ENCODE measurements at regions not wholly inside any gene's neighbourhood (a gene's known extent, or its start where the extent isn't known, plus 50 kb on each side); places are given as distances from the start of the nearest gene placed in this dataset.
"Not testable (repeated sequence)": the region's sequence is repeated elsewhere in the genome, so short reads cannot be mapped to it uniquely, and the experiment has no call there.

GRCh38 chr18:11464129-11464528, 145.3 kb upstream of the SLC35G4 start:
- no peak for DNase-seq (ENCODE audit: low read depth)

DNA sequence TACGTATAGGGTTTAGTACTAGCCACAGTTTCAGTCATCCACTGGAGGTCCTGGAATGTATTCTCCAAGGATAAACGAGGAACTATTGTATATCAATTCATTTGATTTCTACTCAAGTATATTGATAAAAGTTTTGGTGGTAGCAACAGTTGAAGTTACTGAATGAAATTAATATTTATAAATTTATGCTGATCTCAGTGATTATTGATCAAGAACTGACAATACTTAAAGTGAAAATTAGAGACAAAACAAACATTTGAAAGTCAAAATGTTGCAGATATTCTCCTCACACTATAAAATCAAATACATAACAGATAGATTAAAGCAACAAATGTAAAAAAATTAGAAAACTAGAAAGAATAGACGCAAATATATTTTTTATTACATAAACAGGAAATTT, 150.9 kb upstream of the SLC35G4 start:
- no peak for DNase-seq (ENCODE audit: low read depth)

DNA sequence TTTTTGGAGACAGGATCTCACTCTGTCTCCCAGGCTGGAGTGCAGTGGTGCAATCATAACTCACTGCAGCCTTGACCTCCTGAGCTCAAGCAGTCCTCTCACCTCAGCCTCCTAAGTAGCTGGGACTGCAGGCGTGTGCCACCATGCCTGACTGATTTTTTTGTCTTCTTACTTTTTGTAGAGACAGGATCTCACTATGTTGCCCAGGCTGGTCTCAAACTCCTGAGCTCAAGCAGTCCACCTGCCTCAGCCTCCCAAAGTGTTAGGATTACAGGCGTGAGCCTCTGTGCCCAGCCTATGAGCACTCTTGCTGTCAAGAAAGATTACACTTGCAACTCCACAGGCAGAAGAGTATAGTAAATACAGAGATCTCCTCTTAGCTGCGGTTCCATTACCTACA, 151.5 kb upstream of the SLC35G4 start:
- not testable (repeated sequence) for DNase-seq (ENCODE audit: low read depth)

DNA sequence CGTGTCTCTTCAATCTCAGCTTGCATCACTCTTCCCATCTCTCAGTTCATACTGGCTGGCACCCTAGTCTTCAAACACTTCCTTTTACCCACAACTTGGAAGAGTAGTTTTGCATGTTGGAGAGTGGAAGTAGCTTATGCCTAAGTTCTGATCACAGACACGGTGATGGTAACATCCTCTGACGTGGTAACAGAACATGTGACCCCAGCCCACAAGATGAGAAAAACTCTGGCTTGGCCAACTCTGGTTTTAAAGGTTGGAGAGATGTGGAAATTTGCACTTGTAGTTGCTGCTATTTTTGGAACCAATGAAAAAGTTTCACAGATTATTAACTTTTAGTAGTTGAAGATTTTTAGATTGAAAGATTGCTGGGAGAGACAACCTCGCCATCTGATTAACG, 155.4 kb upstream of the SLC35G4 start:
- DNase-seq (ENCODE audit: low read depth): no peak

DNA sequence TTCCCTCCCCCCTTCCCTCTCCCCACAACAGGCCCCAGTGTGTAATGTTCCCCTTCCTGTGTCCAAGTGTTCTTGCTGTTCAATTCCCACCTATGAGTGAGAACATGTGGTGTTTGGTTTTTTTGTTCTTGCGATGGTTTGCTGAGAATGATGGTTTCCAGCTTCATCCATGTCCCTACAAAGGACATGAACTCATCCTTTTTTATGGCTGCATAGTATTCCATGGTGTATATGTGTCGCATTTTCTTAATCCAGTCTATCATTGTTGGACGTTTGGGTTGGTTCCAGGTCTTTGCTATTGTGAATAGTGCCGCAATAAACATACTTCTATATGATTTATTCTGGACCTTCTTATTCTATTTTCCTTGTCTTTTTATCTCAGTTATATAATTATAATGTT, 165.2 kb upstream of the SLC35G4 start:
- DNase-seq (ENCODE audit: low read depth): not testable (repeated sequence)

- no peak for DNase-seq (ENCODE audit: low read depth)
Observed at GRCh38 chr18:11437046-11437445, 172.3 kb upstream of the SLC35G4 start.

DNA sequence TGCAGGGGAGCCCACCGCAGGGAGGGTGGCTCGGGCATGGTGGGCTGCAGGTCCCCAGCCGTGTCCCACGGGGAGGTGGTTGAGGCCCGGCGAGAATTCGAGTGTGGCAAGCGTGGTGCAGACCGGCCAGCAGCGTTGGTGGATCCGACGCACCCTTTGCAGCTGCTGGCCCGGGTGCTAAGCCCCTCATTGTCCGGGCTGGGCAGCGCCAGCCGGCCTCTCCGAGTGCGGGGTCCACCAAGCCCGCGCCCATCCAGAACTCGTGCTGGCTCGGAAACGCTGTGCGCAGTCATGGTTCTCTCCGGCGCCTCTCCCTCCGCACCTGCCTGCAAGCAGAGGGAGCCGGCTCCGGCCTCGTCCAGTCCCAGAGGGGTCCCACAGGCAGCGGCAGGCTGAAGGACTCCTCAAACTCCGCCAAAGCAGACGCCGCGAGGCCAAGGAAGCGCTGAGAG, 177.0 kb upstream of the SLC35G4 start:
- DNase-seq (ENCODE audit: low read depth): no peak

DNA sequence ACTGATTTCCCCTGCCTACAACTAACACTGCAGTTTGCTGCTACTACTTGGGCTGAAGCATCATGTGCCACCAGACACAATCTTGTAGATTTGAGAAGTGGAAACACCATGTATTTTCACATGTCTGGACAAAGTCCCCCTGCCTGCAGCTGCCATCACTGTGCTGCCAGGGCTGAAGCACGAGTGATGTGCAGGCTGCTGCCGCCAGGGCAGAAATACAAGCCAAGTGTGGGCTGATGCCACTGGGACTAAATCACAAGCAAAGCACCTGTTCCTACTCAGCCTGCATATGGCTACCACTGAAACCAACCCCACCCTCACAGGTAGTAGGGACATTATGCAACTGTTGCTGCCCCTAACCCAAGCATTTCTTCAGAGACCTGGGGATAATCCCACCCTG, 179.5 kb upstream of the SLC35G4 start:
- no peak for DNase-seq (ENCODE audit: low read depth)

DNA sequence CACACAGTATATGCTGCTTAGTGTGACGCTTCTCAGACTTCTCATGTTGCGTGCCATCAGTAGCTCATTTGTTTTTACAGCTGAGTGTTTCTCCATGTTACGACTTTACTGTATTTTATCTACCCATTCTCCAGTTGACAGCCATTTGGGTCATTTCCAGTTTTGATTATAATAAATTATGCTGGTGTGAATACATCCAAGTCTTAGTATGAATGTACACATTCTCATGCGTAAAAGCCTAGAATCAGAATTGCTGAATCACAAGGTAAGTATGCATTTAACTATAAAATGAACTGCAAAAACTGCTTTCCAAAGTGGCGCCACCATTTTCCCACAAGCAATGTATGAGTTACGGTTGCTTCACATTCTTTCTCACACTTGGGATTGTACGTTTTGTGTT, 184.2 kb upstream of the SLC35G4 start:
- no peak for DNase-seq (ENCODE audit: low read depth)

- DNase-seq (ENCODE audit: low read depth): no peak
Observed at GRCh38 chr18:11419338-11419737, 190.1 kb upstream of the SLC35G4 start.

GRCh38 chr18:11412811-11413210, 196.6 kb upstream of the SLC35G4 start:
- no peak for DNase-seq (ENCODE audit: low read depth)

DNA sequence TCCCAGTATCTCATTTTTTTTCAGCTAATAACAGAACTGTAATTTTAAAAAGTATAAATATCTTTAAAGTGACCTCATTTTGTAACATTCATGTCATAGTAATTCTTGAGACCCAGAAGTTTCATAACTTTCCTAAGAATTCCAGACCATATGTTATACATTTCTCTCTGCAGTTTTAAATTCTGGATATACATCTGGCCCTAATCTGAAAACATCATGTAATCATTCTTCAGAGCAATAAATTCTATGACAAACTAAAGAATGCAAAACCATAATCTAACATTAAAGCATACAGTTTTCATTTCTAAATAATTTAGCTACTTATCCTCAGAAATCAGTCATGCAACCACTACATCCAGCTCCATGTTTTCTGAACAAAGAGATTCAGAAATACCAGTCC, 198.3 kb upstream of the SLC35G4 start:
- no peak for DNase-seq (ENCODE audit: low read depth)

DNA sequence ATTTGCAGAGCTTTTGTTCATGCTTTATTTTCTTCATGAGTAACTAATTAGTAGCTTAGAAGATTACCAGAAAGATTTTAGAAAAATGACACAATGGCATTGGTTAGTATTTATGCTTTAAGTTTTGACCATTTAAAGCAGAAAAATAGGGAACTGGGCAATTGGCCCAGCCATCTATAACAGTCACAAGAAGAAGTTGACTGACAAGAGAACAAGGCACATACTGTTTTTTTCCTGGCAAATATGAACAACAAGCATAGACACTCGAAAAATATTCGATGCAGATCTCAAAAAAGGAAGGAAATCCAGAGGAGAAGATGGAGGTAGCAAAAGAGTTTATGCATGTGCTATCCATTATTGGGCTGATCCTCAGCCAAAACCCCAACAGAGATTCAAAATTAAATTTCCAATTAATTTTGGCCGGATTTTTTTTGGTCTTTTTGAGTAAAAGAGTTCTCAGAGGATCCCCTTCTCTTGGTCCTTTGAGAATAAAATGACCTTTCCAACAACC, 200.8 kb upstream of the SLC35G4 start:
- DNase-seq (ENCODE audit: low read depth): no peak

DNA sequence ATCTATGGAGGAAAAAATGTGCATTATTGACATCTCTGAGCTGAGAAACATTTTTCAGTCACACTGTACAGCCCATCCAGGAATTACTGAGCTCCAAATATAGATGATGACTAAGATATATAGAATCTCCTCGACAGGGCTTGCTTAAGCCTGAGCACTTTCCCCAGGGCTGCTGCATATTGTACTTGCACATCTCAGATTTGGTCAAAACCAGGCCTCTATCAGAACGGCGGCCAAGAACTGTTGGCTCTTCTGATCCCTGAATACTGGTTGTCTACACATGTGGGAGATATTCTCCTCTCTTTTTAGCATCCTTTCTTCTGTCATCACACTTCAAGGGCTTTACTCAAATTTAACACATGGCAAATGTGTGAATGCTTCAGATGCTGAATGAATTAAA, 201.5 kb upstream of the SLC35G4 start:
- no peak for DNase-seq (ENCODE audit: low read depth)

GRCh38 chr18:11405804-11406203, 203.6 kb upstream of the SLC35G4 start:
- DNase-seq (ENCODE audit: low read depth): no peak

DNA sequence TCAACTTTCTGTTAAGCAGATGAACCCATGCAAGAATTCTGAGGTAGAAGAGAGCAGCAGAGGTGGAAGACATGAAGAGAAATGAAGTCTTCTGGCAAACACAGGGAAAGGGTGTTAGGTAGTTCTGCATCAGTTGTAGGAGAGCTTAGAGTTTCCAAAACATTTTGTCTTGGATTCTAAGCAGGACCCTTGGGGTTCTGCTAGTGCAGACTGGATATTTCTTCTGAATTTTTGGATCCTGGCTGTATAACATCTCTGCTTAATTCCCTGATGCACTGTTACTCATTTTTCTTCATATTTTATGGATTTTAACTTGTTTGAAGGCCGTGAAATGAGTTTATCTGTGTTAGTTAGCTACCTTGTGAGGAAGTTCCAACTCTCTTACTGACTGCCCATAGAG, 208.7 kb upstream of the SLC35G4 start:
- DNase-seq (ENCODE audit: low read depth): no peak

- DNase-seq (ENCODE audit: low read depth): no peak
Observed at GRCh38 chr18:11398625-11399024, 210.8 kb upstream of the SLC35G4 start.

GRCh38 chr18:11392980-11393885, 216.2 kb upstream of the SLC35G4 start:
- no peak for DNase-seq (ENCODE audit: low read depth)

GRCh38 chr18:11392292-11392691, 217.1 kb upstream of the SLC35G4 start:
- DNase-seq (ENCODE audit: low read depth): no peak

- DNase-seq (ENCODE audit: low read depth): no peak
Observed at GRCh38 chr18:11391661-11392060, 217.7 kb upstream of the SLC35G4 start.

DNA sequence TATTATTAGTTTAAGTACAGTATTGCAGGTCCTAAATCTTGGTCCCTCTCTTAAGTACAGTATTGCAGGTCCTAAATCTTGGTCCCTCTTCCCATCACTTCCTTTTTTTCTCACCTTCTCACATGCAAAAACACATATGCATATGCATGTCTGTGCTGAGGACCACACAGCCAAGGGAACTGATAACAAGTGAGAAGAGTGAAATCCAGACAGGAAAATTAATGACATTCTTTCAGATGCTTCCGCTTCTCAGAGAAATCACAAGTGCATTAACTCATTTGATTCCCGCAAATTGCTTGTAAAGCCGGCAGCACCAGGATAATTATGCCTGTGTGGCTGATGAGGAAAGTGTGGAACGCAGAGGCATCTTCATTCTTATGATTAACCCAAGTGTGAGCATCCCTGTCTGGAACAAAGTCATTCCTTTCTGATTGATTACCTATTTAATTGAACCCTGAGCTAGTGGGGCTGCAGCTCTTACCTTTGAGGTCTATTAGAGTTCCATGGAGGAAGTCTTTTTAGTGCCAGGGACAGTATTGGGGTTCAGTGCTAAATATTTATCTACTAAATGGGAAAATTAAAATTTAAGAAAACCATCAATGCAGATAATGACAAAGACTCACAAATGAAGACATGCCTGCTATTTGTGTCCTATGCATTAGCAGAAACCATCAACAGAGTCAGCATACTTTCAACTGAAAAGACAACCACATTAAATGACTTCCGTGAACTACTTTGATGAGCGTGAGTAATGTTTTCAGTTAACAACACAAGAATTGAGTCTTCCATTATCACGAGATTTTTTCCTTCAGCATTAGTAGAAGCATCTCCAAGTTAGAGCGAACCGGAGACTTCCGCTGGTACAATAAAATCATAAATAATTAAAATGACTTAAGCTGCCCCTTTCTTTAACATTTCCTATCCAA, 220.4 kb upstream of the SLC35G4 start:
- DNase-seq (ENCODE audit: low read depth): no peak

GRCh38 chr18:11387880-11388279, 221.5 kb upstream of the SLC35G4 start:
- no peak for DNase-seq (ENCODE audit: low read depth)
